HG03097 (cell line): ENCODE measurements at regions not wholly inside any gene's neighbourhood (a gene's known extent, or its start where the extent isn't known, plus 50 kb on each side); places are given as distances from the start of the nearest gene placed in this dataset.

Experiments
- ATAC-seq: cut with Tn5 transposase; IDR thresholded peaks from one replicate; pipeline ENCODE4 v1.9.1; 2021; ENCODE audit not compliant: unreplicated experiment, low FRiP score

- no peak for ATAC-seq
Observed at GRCh38 chr3:16802389-16802788, 82.4 kb upstream of the PLCL2 start.

- ATAC-seq = no peak
Observed at GRCh38 chr3:16803019-16803418, 81.7 kb upstream of the PLCL2 start.

GRCh38 chr3:16807391-16807790 is 77.4 kb upstream of the PLCL2 start:
- ATAC-seq = no peak

GRCh38 chr3:16808393-16809107 is 76.2 kb upstream of the PLCL2 start:
- ATAC-seq = no peak

GRCh38 chr3:16809482-16809881 is 75.3 kb upstream of the PLCL2 start:
- no peak for ATAC-seq

- no peak for ATAC-seq
Observed at GRCh38 chr3:16809993-16810392, 74.8 kb upstream of the PLCL2 start.

- no peak for ATAC-seq
Observed at GRCh38 chr3:16810593-16811367, 74.0 kb upstream of the PLCL2 start.

- no peak for ATAC-seq
Observed at GRCh38 chr3:16811950-16812349, 72.8 kb upstream of the PLCL2 start.

GRCh38 chr3:16813336-16813735 is 71.4 kb upstream of the PLCL2 start:
- ATAC-seq = no peak

- ATAC-seq = no peak
Observed at GRCh38 chr3:16816048-16816780, 68.5 kb upstream of the PLCL2 start.

- ATAC-seq = no peak
Observed at GRCh38 chr3:16817197-16817596, 67.6 kb upstream of the PLCL2 start.

GRCh38 chr3:16818194-16818593 is 66.6 kb upstream of the PLCL2 start:
- ATAC-seq = no peak

GRCh38 chr3:16818945-16819344 is 65.8 kb upstream of the PLCL2 start:
- no peak for ATAC-seq

- ATAC-seq = no peak
Observed at GRCh38 chr3:16820485-16820884, 64.3 kb upstream of the PLCL2 start.

- ATAC-seq = no peak
Observed at GRCh38 chr3:16821053-16821452, 63.7 kb upstream of the PLCL2 start.

- peak; percentile 63 for ATAC-seq
Observed at GRCh38 chr3:16824081-16824696, 60.6 kb upstream of the PLCL2 start.

- no peak for ATAC-seq
Observed at GRCh38 chr3:16825617-16826204, 59.0 kb upstream of the PLCL2 start.

GRCh38 chr3:16828815-16829214 is 55.9 kb upstream of the PLCL2 start:
- no peak for ATAC-seq

- no peak for ATAC-seq
Observed at GRCh38 chr3:16831846-16832245, 52.9 kb upstream of the PLCL2 start.

GRCh38 chr3:16834214-16834613 is 50.5 kb upstream of the PLCL2 start:
- ATAC-seq = no peak

- no peak for ATAC-seq
Observed at GRCh38 chr3:16834753-16835152, 50.0 kb upstream of the PLCL2 start.
